ENCODE measurements at regions not wholly inside any gene's neighbourhood (a gene's known extent, or its start where the extent isn't known, plus 50 kb on each side); places are given as distances from the start of the nearest gene placed in this dataset.

DNA sequence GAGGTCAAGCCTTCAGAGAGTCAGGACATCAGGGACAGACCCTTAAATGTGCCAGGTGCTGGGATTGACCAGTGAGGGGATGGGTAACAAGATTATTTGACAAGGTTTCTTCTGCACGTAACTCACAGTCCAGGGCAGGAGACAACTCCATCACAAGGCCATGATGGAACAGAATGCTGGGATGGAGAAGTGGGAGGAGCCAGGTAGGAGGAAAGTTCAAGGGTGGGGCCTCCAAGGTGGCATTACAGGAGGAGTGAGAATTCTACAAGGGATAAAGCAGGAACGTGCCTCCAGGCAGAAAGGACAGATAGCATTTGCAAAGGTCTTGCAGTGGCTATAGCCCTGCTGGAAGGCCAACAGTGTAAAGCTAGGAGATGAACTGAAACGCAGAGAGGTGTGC lies 102.2 kb downstream of the FGF18 start:
- no peak for DNase-seq (ENCODE audit: low read depth)
- H3K4me3 ChIP-seq (ENCODE audit: low read depth, low read length): no peak overlapping the region
- TF ChIP-seq, protein P1, sequence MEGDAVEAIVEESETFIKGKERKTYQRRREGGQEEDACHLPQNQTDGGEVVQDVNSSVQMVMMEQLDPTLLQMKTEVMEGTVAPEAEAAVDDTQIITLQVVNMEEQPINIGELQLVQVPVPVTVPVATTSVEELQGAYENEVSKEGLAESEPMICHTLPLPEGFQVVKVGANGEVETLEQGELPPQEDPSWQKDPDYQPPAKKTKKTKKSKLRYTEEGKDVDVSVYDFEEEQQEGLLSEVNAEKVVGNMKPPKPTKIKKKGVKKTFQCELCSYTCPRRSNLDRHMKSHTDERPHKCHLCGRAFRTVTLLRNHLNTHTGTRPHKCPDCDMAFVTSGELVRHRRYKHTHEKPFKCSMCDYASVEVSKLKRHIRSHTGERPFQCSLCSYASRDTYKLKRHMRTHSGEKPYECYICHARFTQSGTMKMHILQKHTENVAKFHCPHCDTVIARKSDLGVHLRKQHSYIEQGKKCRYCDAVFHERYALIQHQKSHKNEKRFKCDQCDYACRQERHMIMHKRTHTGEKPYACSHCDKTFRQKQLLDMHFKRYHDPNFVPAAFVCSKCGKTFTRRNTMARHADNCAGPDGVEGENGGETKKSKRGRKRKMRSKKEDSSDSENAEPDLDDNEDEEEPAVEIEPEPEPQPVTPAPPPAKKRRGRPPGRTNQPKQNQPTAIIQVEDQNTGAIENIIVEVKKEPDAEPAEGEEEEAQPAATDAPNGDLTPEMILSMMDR (IDR thresholded peaks at IDR 0.05; ENCODE audit: insufficient read depth, low read length): no peak

DNA sequence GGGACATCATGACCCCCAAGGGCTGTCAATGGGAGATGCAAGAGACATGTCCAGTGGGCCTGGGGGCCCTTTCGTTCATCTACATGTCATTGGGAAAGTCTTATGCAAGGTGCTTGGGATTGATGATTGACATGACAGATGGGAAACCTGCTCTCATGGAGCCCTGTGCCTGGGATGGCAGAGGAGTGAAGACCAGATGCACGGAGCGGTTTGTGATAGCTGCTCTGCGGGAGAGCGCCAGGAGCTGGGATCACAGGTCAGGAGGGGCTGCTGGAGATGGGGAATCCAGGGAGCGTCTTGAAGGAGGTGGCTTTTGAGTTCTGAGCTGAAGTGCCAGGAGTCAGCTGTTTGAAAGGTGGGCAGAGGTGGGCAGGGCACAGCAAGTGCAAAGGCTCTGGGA lies 104.3 kb downstream of the FGF18 start:
- TF ChIP-seq, protein P1 (IDR thresholded peaks at IDR 0.05; ENCODE audit: insufficient read depth, low read length): no peak
- DNase-seq (ENCODE audit: low read depth): no peak
- no peak overlapping the region for H3K4me3 ChIP-seq (ENCODE audit: low read depth, low read length)

DNA sequence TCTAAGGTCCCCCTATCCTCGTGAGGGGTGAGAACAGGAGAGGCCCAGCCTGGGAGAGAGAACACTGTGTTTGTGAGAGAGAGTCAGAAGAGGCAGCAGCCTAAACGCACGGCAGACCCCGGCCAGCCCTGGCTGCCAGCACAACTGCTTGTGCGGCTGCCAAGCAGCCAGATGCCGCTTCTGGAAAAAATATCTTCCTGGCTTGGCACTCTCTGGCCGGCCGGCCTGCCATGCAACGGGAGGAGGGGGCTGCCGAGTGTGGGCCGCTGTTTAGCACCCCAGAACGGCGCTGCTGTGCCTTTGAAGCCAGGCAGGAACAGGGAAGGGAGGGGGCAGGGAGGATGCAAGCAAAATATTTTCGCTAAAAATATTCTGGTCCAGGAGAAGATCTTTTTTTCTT lies 105.0 kb downstream of the FGF18 start:
- TF ChIP-seq, protein P1 (IDR thresholded peaks at IDR 0.05; ENCODE audit: insufficient read depth, low read length): no peak
- no peak overlapping the region for H3K4me3 ChIP-seq (ENCODE audit: low read depth, low read length)
- DNase-seq (ENCODE audit: low read depth): no peak

DNA sequence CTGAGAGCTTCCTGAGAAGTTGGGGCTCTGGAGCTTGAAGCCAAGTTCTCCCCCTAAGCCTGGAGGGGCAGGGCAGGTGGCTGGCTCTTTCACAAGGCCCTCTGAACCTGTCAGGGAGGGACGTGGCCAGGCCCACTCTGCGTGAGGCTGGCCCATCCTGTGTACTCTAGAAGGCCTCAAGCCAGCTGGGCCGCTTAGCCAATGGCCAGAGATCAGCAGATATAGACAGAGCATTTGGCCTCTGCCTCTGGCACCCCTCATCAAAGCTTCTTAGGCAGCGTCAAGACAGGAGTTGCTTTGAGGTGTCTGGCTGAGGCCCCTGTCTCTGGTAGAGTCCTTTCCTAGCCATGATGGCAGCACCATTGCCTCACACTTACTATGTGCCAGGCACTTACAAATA lies 105.6 kb downstream of the FGF18 start:
- H3K4me3 ChIP-seq (ENCODE audit: low read depth, low read length): no peak overlapping the region
- TF ChIP-seq, protein P1 (IDR thresholded peaks at IDR 0.05; ENCODE audit: insufficient read depth, low read length): no peak
- DNase-seq (ENCODE audit: low read depth): no peak

DNA sequence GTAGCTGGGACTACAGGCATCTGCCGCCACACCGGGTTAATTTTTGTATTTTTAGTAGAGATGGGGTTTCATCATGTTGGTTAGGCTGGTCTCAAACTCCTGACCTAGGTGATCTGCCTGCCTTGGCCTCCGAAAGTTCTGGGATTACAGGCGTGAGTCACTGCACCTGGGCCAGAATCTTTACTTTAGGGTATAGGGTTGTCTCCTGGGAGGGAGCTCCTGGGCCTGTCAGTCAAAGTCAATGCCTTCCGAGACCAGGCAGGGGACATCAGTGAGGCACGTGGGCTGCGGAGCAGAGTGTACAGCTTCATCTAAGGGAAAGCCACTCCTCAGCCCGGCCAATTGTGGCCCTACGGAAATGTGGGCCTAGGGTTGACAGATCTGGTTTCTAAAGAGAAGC lies 108.6 kb downstream of the FGF18 start:
- no peak for DNase-seq (ENCODE audit: low read depth)
- TF ChIP-seq, protein P1 (IDR thresholded peaks at IDR 0.05; ENCODE audit: insufficient read depth, low read length): no peak
- H3K4me3 ChIP-seq (ENCODE audit: low read depth, low read length): no peak overlapping the region

DNA sequence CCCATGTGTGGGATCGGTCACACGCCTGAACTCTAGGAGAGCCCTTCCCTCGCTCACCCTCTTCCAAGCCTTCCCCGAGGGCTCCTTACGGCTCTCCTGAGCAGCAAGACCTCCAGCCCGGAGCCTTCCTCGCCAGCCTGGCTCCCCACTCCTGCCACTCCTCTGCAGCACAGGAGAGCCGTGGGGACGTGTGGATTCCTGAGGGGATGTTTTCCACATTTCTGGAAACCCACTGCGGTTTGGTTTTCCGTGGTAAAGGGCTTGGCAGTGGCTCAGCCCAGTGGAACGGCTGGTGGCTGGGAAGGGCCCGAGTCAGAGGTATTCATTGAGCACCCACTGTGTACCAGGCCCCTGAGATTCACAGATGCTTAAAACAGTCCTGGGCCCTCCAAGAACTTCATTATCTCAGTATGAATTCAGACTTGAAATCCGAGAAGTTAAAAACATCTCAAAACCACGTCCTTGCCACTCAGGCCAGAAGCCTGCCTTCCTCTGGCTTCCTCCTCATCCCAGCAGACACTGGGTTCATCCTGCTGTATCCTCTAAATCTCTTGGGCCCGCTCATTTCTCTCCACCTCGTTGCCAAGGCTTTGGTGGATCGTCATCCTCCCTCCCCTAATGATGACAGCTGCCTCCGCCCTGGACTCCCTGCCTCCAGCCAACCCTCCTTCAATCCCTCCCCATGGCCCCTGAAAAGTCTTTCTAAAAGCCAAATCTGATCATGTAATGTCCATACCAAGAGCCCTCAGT lies 109.6 kb downstream of the FGF18 start:
- DNase-seq (ENCODE audit: low read depth): no peak
- no peak overlapping the region for H3K4me3 ChIP-seq (ENCODE audit: low read depth, low read length)
- TF ChIP-seq, protein P1 (IDR thresholded peaks at IDR 0.05; ENCODE audit: insufficient read depth, low read length): no peak

DNA sequence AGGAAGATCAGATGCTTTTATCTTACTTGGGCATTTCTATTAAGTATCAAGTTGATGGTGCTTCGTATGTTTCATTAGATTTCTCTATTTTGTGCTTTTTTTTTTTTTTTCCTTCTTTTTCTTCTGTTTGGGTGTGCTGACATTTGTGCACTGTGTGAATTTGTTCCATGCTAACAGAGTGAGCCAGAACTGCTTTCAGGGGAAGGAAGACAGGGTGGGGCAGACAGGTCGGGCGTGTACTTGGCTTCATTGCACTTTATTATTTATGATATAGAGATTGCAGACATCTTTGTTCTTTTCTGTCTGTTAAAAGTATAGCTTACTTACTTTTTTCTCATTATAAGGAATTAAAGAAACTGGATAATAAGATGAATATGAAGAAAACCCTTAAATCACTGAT lies 112.2 kb downstream of the FGF18 start:
- no peak for DNase-seq (ENCODE audit: low read depth)
- TF ChIP-seq, protein P1 (IDR thresholded peaks at IDR 0.05; ENCODE audit: insufficient read depth, low read length): no peak

More for the DNA sequence above, 112.2 kb downstream of the FGF18 start:
- H3K4me3 ChIP-seq (ENCODE audit: low read depth, low read length): no peak overlapping the region
